IMR-90 (cell line): ENCODE measurements at regions not wholly inside any gene's neighbourhood (a gene's known extent, or its start where the extent isn't known, plus 50 kb on each side); places are given as distances from the start of the nearest gene placed in this dataset.

Experiments used
- BHLHE40 ChIP-seq: fragments of 150-350 bp; IDR thresholded peaks from 2 replicates; pipeline ENCODE4 v1.6.1; 2016; ENCODE audit warnings: mild to moderate bottlenecking, low read depth, low read length
- CEBPB ChIP-seq: IDR thresholded peaks from 2 replicates; pipeline ENCODE4 v1.6.1; 2012; ENCODE audit warnings: low read depth, low read length, improper control_type of control experiment
- MAFK ChIP-seq: IDR thresholded peaks from 2 replicates; pipeline ENCODE4 v1.6.1; 2012; ENCODE audit warnings: low read depth, low read length, improper control_type of control experiment
- NFE2L2 ChIP-seq: fragments of 150-350 bp; IDR thresholded peaks from 2 replicates; pipeline ENCODE4 v1.6.1; 2016; ENCODE audit warnings: low read depth, mild to moderate bottlenecking, low read length
- POLR2A ChIP-seq: IDR thresholded peaks from 2 replicates; pipeline ENCODE4 v1.6.1; 2012; ENCODE audit warnings: mild to moderate bottlenecking, low read depth, low read length
- RAD21 ChIP-seq: IDR thresholded peaks from 2 replicates; pipeline ENCODE4 v1.6.1; 2012; ENCODE audit warnings: low read length, improper control_type of control experiment
- RFX5 ChIP-seq: IDR thresholded peaks from 2 replicates; pipeline ENCODE4 v1.8.0; 2012; ENCODE audit warnings: low read depth, mild to moderate bottlenecking, low read length, moderate library complexity
- SMC3 ChIP-seq: fragments of 150-350 bp; IDR thresholded peaks from 2 replicates; pipeline ENCODE4 v1.6.1; 2016; ENCODE audit warnings: low read depth, mild to moderate bottlenecking, antibody characterized with exemption, low read length, moderate library complexity
- USF2 ChIP-seq: fragments of 150-350 bp; IDR thresholded peaks from 2 replicates; pipeline ENCODE4 v1.6.1; 2017; ENCODE audit warnings: mild to moderate bottlenecking, antibody characterized with exemption, low read length, low read depth
- TF ChIP-seq, protein P1 (sequence below): conservative IDR thresholded peaks from 2 replicates; pipeline ENCODE4 v1.5.1; 2012; ENCODE audit warnings: mild to moderate bottlenecking, low read depth, low read length, improper control_type of control experiment
- TF ChIP-seq, protein P2 (sequence below): fragments of 150-350 bp; IDR thresholded peaks from 2 replicates; pipeline ENCODE4 v1.6.1; 2016; ENCODE audit warnings: low read depth, mild to moderate bottlenecking, low read length, moderate library complexity, borderline replicate concordance

DNA sequence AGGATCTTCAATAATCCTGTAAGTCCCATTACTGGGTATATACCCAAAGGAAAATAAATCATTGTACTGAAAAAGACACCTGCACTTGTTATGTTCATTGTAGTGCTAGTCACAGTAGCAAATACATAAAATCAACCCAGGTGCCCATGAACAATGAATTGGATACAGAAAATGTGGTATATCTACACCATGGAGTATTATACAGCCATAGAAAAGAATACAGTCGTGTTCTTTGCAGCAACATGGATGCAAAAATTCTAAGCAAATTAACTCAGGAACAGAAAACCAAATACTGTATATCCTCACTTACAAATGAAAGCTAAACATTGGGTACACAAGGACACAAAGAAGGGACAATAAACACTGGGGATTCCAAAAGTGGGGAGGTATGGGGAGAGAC, 100.8 kb upstream of the BMP2K start:
- TF ChIP-seq CEBPB: no peak
- TF ChIP-seq, protein P1, sequence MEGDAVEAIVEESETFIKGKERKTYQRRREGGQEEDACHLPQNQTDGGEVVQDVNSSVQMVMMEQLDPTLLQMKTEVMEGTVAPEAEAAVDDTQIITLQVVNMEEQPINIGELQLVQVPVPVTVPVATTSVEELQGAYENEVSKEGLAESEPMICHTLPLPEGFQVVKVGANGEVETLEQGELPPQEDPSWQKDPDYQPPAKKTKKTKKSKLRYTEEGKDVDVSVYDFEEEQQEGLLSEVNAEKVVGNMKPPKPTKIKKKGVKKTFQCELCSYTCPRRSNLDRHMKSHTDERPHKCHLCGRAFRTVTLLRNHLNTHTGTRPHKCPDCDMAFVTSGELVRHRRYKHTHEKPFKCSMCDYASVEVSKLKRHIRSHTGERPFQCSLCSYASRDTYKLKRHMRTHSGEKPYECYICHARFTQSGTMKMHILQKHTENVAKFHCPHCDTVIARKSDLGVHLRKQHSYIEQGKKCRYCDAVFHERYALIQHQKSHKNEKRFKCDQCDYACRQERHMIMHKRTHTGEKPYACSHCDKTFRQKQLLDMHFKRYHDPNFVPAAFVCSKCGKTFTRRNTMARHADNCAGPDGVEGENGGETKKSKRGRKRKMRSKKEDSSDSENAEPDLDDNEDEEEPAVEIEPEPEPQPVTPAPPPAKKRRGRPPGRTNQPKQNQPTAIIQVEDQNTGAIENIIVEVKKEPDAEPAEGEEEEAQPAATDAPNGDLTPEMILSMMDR: no peak
- no peak for TF ChIP-seq RAD21
- TF ChIP-seq, protein P2, sequence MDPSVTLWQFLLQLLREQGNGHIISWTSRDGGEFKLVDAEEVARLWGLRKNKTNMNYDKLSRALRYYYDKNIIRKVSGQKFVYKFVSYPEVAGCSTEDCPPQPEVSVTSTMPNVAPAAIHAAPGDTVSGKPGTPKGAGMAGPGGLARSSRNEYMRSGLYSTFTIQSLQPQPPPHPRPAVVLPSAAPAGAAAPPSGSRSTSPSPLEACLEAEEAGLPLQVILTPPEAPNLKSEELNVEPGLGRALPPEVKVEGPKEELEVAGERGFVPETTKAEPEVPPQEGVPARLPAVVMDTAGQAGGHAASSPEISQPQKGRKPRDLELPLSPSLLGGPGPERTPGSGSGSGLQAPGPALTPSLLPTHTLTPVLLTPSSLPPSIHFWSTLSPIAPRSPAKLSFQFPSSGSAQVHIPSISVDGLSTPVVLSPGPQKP: no peak
- no peak for TF ChIP-seq USF2
- TF ChIP-seq POLR2A: no peak
- TF ChIP-seq MAFK: no peak
- TF ChIP-seq BHLHE40: no peak
- TF ChIP-seq RFX5: no peak
- no peak for TF ChIP-seq SMC3
- TF ChIP-seq NFE2L2: no peak
